ENCODE measurements at regions not wholly inside any gene's neighbourhood (a gene's known extent, or its start where the extent isn't known, plus 50 kb on each side); places are given as distances from the start of the nearest gene placed in this dataset.
A peak's percentile ranks its signal among the peaks of the same experiment; 100 is the strongest.

DNA sequence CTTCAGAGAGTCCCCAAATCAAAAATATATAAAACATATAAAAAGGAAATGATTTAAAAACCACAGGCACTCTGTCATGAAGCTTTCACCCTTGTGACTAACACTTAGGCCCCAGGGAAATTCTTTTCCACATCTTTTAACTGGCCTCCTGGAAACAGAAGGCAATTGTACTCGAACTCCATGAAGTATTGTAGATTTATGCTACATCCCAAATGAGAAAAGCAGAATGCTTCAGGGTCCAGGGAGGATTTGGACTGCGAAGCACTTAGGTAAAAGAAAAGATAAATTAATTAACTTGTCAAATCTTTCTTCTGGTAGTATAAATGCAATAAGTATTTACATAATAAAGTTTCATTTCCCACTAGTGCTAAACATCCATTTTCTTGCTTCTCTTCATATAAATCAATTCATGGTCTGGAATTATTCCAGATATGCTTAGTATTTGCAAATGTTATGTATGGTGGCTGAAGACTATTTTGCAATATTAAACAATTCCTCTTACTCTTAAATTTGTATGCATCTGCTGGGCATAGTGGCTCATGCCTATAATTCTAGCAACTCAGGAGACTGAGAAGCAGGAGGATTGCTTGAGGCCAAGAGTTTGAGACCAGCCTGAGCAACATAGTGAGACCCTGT lies 64.9 kb upstream of the ELL2 start:
- no peaks in the 10 kb centered on the region for H3K9me3 ChIP-seq
- no peak for ATAC-seq
- H3K27ac ChIP-seq = no peak overlapping the region
- 58 to 80% methylated on average over 1 to 2 of the region's 2 CpGs for WGBS, 2 donors (ENCODE audit: low coverage in 1 of 2)
- H3K4me1 ChIP-seq = peaks cover 5 to 28% (median 5%) of the 10 kb centered on the region in 3 donors
- H3K27me3 ChIP-seq = no peaks in the 10 kb centered on the region
- no peak overlapping the region for H3K4me3 ChIP-seq
- no peaks in the 10 kb centered on the region for H3K36me3 ChIP-seq
- TF ChIP-seq, protein P1, sequence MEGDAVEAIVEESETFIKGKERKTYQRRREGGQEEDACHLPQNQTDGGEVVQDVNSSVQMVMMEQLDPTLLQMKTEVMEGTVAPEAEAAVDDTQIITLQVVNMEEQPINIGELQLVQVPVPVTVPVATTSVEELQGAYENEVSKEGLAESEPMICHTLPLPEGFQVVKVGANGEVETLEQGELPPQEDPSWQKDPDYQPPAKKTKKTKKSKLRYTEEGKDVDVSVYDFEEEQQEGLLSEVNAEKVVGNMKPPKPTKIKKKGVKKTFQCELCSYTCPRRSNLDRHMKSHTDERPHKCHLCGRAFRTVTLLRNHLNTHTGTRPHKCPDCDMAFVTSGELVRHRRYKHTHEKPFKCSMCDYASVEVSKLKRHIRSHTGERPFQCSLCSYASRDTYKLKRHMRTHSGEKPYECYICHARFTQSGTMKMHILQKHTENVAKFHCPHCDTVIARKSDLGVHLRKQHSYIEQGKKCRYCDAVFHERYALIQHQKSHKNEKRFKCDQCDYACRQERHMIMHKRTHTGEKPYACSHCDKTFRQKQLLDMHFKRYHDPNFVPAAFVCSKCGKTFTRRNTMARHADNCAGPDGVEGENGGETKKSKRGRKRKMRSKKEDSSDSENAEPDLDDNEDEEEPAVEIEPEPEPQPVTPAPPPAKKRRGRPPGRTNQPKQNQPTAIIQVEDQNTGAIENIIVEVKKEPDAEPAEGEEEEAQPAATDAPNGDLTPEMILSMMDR (IDR thresholded peaks at IDR 0.05) = no peak
- TF ChIP-seq EP300 (IDR thresholded peaks at IDR 0.05) (no peak), POLR2AphosphoS5 (IDR thresholded peaks at IDR 0.05) (no peak), POLR2A (IDR thresholded peaks at IDR 0.05) (no peak)

DNA sequence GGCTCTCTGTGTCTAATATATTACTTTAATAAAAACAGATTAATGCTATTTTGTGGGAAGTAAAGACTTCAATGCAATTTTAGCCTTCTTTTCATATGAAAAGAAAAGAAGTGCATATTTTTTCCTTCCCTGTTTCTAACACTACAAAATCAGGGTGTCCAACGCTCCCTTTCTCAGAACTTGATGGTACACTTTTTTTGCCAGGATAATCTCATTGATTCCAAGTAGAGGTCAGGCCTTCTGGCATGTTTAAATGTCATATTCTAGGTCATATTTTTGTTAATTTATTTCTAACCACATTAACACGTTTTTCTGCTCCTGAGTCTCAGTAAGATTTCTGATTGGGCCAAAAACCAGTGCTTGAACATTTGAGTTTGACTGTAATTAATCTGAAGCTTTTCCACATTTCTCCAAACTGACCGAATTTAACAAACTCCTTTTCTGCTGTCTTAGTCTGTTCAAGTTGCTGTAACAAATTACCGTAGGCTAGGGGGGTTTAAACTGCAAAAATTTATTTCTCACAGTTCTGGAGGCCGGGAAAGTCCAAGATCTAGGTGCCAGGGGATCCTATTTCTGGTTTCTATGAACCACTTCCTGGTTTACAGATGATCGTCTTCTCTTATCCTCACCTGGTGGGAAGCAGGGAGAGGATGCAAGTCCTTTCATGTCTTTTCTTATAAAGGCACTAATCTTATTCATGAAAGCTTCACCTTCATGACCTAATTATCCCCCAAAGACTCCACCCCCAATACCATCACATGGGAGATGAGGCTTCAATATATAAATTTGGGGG lies 63.2 kb upstream of the ELL2 start:
- Histone ChIP-seq H3K4me3 (no peak overlapping the region), H3K4me1 (peaks cover 5 to 28% (median 5%) of the 10 kb centered on the region in 3 donors)

DNA sequence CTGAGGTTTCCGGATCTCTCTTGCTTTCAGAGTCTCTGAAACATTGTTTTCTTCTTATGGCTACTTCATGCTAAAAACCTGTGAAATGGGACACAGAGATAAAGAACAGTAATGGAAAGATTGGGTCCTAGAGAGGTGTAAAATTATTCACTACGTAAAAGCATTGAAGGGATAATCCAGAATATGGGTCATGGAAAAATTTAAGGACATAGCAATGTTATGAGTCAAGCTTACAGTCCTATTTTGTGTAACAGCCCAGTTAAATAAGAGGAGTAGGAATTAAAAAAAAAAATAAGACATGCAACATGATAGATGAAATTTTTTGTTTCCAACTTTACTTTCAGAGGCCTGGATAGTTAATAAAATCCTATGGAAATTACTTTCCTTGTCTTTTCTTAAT lies 61.9 kb upstream of the ELL2 start:
- no peak overlapping the region for H3K4me3 ChIP-seq
- H3K27me3 ChIP-seq = no peaks in the 10 kb centered on the region
- no peaks in the 10 kb centered on the region for H3K36me3 ChIP-seq
- H3K9me3 ChIP-seq = no peaks in the 10 kb centered on the region
- TF ChIP-seq EP300 (IDR thresholded peaks at IDR 0.05) (peak; percentile 64), POLR2AphosphoS5 (IDR thresholded peaks at IDR 0.05) (peak; percentile 56), POLR2A (IDR thresholded peaks at IDR 0.05) (no peak)
- TF ChIP-seq, protein P1 (IDR thresholded peaks at IDR 0.05) = no peak
- WGBS, 2 donors (ENCODE audit: low coverage in 1 of 2) = 39 to 49% methylated on average over 2 of the region's 2 CpGs
- ATAC-seq = peak; percentile 83
- peaks cover 5 to 28% (median 5%) of the 10 kb centered on the region in 3 donors for H3K4me1 ChIP-seq
- H3K27ac ChIP-seq = peak overlapping the region in 2 of 4 donors; percentile 54 to 61

More for the DNA sequence above, 63.2 kb upstream of the ELL2 start:
- Histone ChIP-seq H3K9me3 (no peaks in the 10 kb centered on the region), H3K27ac (peak overlapping the region; percentile 5 to 61 (median 46)), H3K36me3 (no peaks in the 10 kb centered on the region), H3K27me3 (no peaks in the 10 kb centered on the region)
- 62 to 68% methylated on average over 5 to 6 of the region's 6 CpGs for WGBS, 2 donors (ENCODE audit: low coverage in 1 of 2)
- no peak for ATAC-seq
- TF ChIP-seq EP300 (IDR thresholded peaks at IDR 0.05) = no peak
- no peak for TF ChIP-seq POLR2AphosphoS5 (IDR thresholded peaks at IDR 0.05)
- TF ChIP-seq, protein P1 (IDR thresholded peaks at IDR 0.05) = no peak
- TF ChIP-seq POLR2A (IDR thresholded peaks at IDR 0.05) = no peak

DNA sequence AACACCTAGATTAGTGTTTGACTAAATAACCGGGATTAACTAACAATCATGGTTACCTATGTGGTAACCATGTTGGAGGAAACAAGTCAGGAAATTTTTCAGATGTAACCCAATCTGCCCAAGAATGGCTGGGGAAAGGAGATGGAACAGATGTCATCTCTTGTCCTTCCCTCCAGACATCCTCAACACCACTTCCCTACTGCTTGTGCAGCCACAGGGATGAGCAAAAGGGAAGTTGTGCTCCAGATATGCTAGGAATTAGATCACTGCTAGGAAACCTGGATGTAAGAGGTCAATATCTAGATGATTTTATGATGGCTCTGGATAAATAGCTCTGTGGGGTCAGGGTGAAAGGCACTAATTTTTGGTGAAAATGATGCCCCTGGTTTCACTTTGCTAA lies 61.3 kb upstream of the ELL2 start:
- Histone ChIP-seq H3K4me3 (no peak overlapping the region), H3K27me3 (no peaks in the 10 kb centered on the region), H3K36me3 (no peaks in the 10 kb centered on the region), H3K9me3 (no peaks in the 10 kb centered on the region), H3K4me1 (peaks cover 5 to 34% (median 5%) of the 10 kb centered on the region in 3 donors), H3K27ac (peak overlapping the region in 1 of 4 donors; percentile 61)
- WGBS, 2 donors (ENCODE audit: low coverage in 1 of 2) = 92 to 100% methylated on average over 1 of the region's 1 CpG
- TF ChIP-seq POLR2AphosphoS5 (IDR thresholded peaks at IDR 0.05) (no peak), EP300 (IDR thresholded peaks at IDR 0.05) (no peak), POLR2A (IDR thresholded peaks at IDR 0.05) (no peak)
- TF ChIP-seq, protein P1 (IDR thresholded peaks at IDR 0.05) = no peak
- ATAC-seq = no peak

Measured in gastroesophageal sphincter (tissue), 4 donors.